Choroid plexus epithelial cell (primary cell): ENCODE measurements at regions not wholly inside any gene's neighbourhood (a gene's known extent, or its start where the extent isn't known, plus 50 kb on each side); places are given as distances from the start of the nearest gene placed in this dataset.
A peak's percentile ranks its signal among the peaks of the same experiment; 100 is the strongest.

Experiments
- DNase-seq: peaks from one replicate; pipeline ENCODE4 v3.0.0-alpha.2; 2010; ENCODE audit warnings: low read depth
- H3K4me3 ChIP-seq: 2 replicates; pipeline ENCODE4 v1.5.1; 2011; ENCODE audit warnings: low read depth, mild to moderate bottlenecking, control low read depth, low read length, moderate library complexity
- CTCF ChIP-seq: conservative IDR thresholded peaks from 2 replicates; pipeline ENCODE4 v1.5.1; 2011; ENCODE audit warnings: low read depth, mild to moderate bottlenecking, control low read depth, inconsistent platforms, low read length, moderate library complexity

GRCh38 chr4:152172146-152172545, 363.7 kb downstream of the FBXW7 start:
- no peak overlapping the region for H3K4me3 ChIP-seq
- DNase-seq = no peak
- TF ChIP-seq CTCF = no peak

GRCh38 chr4:152171556-152171955, 364.3 kb downstream of the FBXW7 start:
- no peak for DNase-seq
- no peak for TF ChIP-seq CTCF
- no peak overlapping the region for H3K4me3 ChIP-seq

- no peak overlapping the region for H3K4me3 ChIP-seq
- no peak for DNase-seq
- no peak for TF ChIP-seq CTCF
These were observed 366.2 kb downstream of the FBXW7 start for GRCh38 chr4:152169683-152170082.

GRCh38 chr4:152168987-152169616, 366.8 kb downstream of the FBXW7 start:
- TF ChIP-seq CTCF = no peak
- no peak for DNase-seq
- H3K4me3 ChIP-seq = no peak overlapping the region

GRCh38 chr4:152166567-152166966, 369.3 kb downstream of the FBXW7 start:
- no peak for TF ChIP-seq CTCF
- peak; percentile 6 for DNase-seq

GRCh38 chr4:152165846-152166245, 370.0 kb downstream of the FBXW7 start:
- no peak overlapping the region for H3K4me3 ChIP-seq
- DNase-seq = no peak
- no peak for TF ChIP-seq CTCF

More at GRCh38 chr4:152166567-152166966, 369.3 kb downstream of the FBXW7 start:
- H3K4me3 ChIP-seq = no peak overlapping the region

- no peak for TF ChIP-seq CTCF
These were observed 370.7 kb downstream of the FBXW7 start for GRCh38 chr4:152165146-152165545.

More at GRCh38 chr4:152165146-152165545, 370.7 kb downstream of the FBXW7 start:
- DNase-seq = peak; percentile 13
- no peak overlapping the region for H3K4me3 ChIP-seq
